ENCODE measurements at regions not wholly inside any gene's neighbourhood (a gene's known extent, or its start where the extent isn't known, plus 50 kb on each side); places are given as distances from the start of the nearest gene placed in this dataset.

- DNase-seq (ENCODE audit: low read depth in 4 of 4, low spot score in 3 of 4), result no peak
These were observed 144.1 kb downstream of the RPAP3 start for GRCh38 chr12:47561746-47562145.

- DNase-seq (ENCODE audit: low read depth in 4 of 4, low spot score in 3 of 4), result no peak
These were observed 145.4 kb downstream of the RPAP3 start for GRCh38 chr12:47560415-47560814.

- no peak for DNase-seq (ENCODE audit: low read depth in 4 of 4, low spot score in 3 of 4)
These were observed 147.0 kb downstream of the RPAP3 start for GRCh38 chr12:47558625-47559345.

- no peak for DNase-seq (ENCODE audit: low read depth in 4 of 4, low spot score in 3 of 4)
These were observed 148.4 kb downstream of the RPAP3 start for GRCh38 chr12:47557386-47557785.

- no peak for DNase-seq (ENCODE audit: low read depth in 4 of 4, low spot score in 3 of 4)
These were observed 149.4 kb downstream of the RPAP3 start for GRCh38 chr12:47556261-47557030.

GRCh38 chr12:47554046-47554653 is 151.7 kb downstream of the RPAP3 start:
- DNase-seq (ENCODE audit: low read depth in 4 of 4, low spot score in 3 of 4), result no peak

GRCh38 chr12:47553266-47553665 is 152.6 kb downstream of the RPAP3 start:
- DNase-seq (ENCODE audit: low read depth in 4 of 4, low spot score in 3 of 4), result no peak

- DNase-seq (ENCODE audit: low read depth in 4 of 4, low spot score in 3 of 4), result peak in 2 of 4 donors; percentile 2 to 12
These were observed 154.4 kb downstream of the RPAP3 start for GRCh38 chr12:47551426-47551851.

- no peak for DNase-seq (ENCODE audit: low read depth in 4 of 4, low spot score in 3 of 4)
These were observed 156.6 kb downstream of the RPAP3 start for GRCh38 chr12:47549258-47549657.

GRCh38 chr12:47548401-47548800 is 157.4 kb downstream of the RPAP3 start:
- no peak for DNase-seq (ENCODE audit: low read depth in 4 of 4, low spot score in 3 of 4)

- no peak for DNase-seq (ENCODE audit: low read depth in 4 of 4, low spot score in 3 of 4)
These were observed 158.8 kb downstream of the RPAP3 start for GRCh38 chr12:47547077-47547476.

- DNase-seq (ENCODE audit: low read depth in 4 of 4, low spot score in 3 of 4), result no peak
These were observed 159.8 kb downstream of the RPAP3 start for GRCh38 chr12:47545938-47546609.

GRCh38 chr12:47534695-47535094 is 171.1 kb downstream of the RPAP3 start:
- peak in 1 of 4 donors; percentile 3 for DNase-seq (ENCODE audit: low read depth in 4 of 4, low spot score in 3 of 4)

GRCh38 chr12:47530050-47530449 is 175.8 kb downstream of the RPAP3 start:
- DNase-seq (ENCODE audit: low read depth in 4 of 4, low spot score in 3 of 4), result no peak

GRCh38 chr12:47527816-47528215 is 178.0 kb downstream of the RPAP3 start:
- no peak for DNase-seq (ENCODE audit: low read depth in 4 of 4, low spot score in 3 of 4)

GRCh38 chr12:47520029-47520428 is 185.8 kb downstream of the RPAP3 start:
- DNase-seq (ENCODE audit: low read depth in 4 of 4, low spot score in 3 of 4), result no peak

- DNase-seq (ENCODE audit: low read depth in 4 of 4, low spot score in 3 of 4), result no peak
These were observed 188.7 kb downstream of the RPAP3 start for GRCh38 chr12:47517122-47517521.

- no peak for DNase-seq (ENCODE audit: low read depth in 4 of 4, low spot score in 3 of 4)
These were observed 196.4 kb downstream of the RPAP3 start for GRCh38 chr12:47509398-47509851.

- DNase-seq (ENCODE audit: low read depth in 4 of 4, low spot score in 3 of 4), result no peak
These were observed 198.6 kb downstream of the RPAP3 start for GRCh38 chr12:47507221-47507620.

GRCh38 chr12:47504775-47505446 is 200.9 kb downstream of the RPAP3 start:
- DNase-seq (ENCODE audit: low read depth in 4 of 4, low spot score in 3 of 4), result no peak
